AG10803 (cell line): ENCODE measurements at regions not wholly inside any gene's neighbourhood (a gene's known extent, or its start where the extent isn't known, plus 50 kb on each side); places are given as distances from the start of the nearest gene placed in this dataset.

ENCODE experiments used
- DNase-seq: peaks from one replicate; pipeline ENCODE4 v3.0.0; 2010; ENCODE audit warnings: low read depth
- H3K4me3 ChIP-seq: 2 replicates; pipeline ENCODE4 v1.5.1; 2011; ENCODE audit warnings: mild to moderate bottlenecking, low read length, control low read depth
- CTCF ChIP-seq: conservative IDR thresholded peaks from 2 replicates; pipeline ENCODE4 v1.5.1; 2011; ENCODE audit warnings: mild to moderate bottlenecking, low read length, control low read depth, inconsistent platforms

DNA sequence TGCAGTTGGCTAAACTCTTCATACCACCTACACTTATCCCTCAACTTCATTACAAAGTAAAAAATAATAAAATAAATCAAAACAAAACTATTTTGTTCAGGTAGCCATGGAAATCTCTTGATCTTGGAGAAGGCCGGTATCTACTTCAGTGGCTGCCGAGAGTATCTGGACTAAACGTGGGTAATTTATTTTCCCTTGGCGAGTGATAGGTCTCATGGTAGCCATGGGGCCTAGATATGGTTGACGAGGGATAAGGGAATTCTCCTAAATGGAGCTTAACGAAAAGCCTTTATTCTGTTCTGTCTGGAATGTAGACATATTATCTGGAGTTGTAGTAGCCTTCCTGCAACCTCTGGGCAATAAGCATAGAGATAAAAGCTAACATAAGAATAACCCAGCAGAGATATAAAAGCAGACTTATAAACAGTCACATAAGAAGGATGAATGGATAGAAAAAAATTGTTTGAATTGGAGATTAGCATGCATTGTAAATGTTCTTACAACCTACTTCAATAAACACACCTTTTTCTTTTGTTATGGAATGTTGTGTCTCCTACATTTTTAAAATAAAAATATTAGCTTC, 281.3 kb upstream of the ARRDC4 start:
- no peak for TF ChIP-seq CTCF
- DNase-seq, result no peak
- H3K4me3 ChIP-seq, result no peak overlapping the region

GRCh38 chr15:97680606-97681220, 279.8 kb upstream of the ARRDC4 start:
- DNase-seq, result no peak
- TF ChIP-seq CTCF, result no peak
- H3K4me3 ChIP-seq, result no peak overlapping the region

GRCh38 chr15:97683831-97684230, 276.7 kb upstream of the ARRDC4 start:
- no peak for TF ChIP-seq CTCF
- DNase-seq, result no peak
- H3K4me3 ChIP-seq, result no peak overlapping the region

- no peak overlapping the region for H3K4me3 ChIP-seq
- no peak for TF ChIP-seq CTCF
- no peak for DNase-seq
Measured at GRCh38 chr15:97684249-97684648, 276.3 kb upstream of the ARRDC4 start.

GRCh38 chr15:97686324-97686723, 274.2 kb upstream of the ARRDC4 start:
- no peak overlapping the region for H3K4me3 ChIP-seq
- no peak for DNase-seq
- TF ChIP-seq CTCF, result no peak

- no peak overlapping the region for H3K4me3 ChIP-seq
- no peak for TF ChIP-seq CTCF
- DNase-seq, result no peak
Measured at GRCh38 chr15:97687654-97688053, 272.8 kb upstream of the ARRDC4 start.

DNA sequence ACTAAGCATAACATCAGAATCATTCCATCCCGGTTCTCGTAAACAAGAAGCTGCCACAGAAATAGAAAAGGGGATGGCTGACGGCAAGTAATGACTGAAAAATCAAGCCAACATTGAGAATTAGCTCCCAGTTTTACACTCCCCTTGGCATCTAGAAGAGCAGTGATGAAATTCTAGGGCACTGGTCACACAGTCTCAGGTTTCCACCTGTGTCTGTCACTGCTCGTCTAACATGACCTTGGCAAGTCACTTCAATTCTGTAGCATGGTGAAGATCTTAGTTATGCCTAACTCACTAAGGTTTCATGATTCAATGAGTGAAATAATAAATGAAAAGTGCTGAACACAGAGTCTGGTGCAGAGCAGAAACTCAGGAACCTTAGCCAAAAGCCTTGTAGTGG, 272.3 kb upstream of the ARRDC4 start:
- no peak for DNase-seq
- H3K4me3 ChIP-seq, result no peak overlapping the region
- no peak for TF ChIP-seq CTCF
